GM18858 (cell line): ENCODE measurements at regions not wholly inside any gene's neighbourhood (a gene's known extent, or its start where the extent isn't known, plus 50 kb on each side); places are given as distances from the start of the nearest gene placed in this dataset.

Experiments
- ATAC-seq: cut with Tn5 transposase; IDR thresholded peaks from one replicate; pipeline ENCODE4 v1.9.1; 2021; ENCODE audit not compliant: unreplicated experiment

DNA sequence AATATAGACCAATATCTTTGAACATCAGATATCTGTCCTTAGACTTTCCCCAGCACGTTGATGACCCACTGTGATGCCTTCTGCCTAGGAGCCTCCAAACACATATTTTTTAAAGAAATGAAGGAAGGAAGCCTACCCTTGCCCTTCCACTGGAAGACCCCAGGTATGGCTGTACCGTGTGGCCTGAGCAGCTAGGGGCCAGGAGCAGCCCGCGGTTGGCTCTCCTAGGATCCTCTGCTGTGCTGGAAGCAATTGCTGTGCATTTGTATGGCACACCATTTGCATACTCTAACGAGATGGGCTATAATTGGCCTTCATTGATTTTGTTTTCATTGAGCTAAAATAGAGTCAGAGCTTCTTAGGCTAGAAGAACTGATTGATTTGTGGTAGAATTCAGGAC is 128.8 kb downstream of the GPAT3 start:
- ATAC-seq: no peak

DNA sequence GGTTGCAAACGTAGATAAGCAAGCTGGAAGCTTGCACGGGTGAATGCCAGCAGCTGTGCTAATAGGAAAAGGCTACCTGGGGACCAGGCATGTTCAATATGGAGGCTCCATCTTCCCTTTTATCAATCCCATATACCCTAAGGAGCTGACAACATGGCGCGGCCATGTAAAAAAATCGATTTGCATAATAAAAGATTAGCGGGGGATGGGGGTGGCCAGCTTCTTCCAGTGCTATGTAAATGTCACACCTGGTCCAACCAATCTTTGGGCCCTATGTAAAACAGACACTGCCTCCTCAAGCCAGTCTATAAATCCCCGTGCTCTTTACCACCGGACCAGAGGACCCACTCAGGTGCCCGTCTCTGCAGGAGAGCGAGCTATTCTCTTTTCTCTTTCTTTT is 128.2 kb downstream of the GPAT3 start:
- ATAC-seq: no peak

DNA sequence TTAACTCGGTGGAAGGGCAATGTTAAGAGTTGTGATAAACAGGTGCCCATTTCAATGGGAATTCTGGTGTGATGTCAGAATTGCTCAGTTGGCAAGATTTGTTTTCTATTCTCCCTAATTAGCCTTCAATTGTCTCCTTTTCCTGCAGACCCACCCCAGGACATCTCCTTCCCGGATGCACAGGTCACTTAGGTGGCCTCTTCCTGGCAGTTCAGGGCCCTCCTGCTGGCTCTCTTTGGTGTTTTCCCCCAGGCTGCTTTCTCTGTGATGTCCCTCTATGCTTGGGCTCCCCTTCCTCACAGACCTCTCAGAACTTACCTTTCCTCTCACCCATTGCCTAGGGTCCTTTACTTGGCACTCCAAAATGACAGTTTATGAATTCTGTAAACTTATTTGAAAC is 126.3 kb downstream of the GPAT3 start:
- ATAC-seq: no peak

DNA sequence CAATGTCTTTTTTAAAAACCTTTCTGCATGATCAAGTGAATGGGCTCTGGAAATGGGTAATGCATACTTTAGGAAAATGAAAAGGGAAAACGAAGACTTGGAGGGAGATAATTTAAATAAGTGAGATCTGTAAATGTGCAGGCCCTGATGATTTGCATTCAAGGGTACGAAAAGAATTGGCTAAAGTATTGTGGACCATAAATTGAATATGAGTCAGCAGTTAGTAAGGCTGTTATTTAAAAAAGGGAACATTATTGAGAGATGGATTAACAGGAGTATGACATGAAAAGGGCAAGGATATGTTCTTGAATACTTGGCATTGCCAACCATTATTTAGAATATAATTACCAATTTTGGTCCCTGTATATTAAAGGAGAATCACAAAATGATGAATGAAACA is 125.5 kb downstream of the GPAT3 start:
- ATAC-seq: no peak

DNA sequence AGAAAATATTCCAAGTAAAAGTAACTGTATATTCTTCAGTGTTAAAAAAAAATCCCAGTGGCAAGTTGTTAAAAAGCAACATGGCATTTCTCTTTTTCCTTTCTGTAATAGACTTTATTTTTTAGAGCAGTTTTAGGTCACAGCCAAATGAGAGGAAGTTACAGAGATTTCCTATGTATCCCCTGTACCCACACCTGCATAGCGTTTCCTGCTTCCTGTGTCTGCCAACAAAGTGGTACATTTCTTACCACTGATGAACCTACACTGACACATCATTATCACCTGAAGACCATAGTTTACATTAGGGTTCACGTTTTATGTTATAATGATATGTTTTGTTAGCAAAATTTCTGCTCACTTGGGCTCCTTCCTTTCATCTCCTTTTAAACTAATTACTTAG is 124.7 kb downstream of the GPAT3 start:
- no peak for ATAC-seq

DNA sequence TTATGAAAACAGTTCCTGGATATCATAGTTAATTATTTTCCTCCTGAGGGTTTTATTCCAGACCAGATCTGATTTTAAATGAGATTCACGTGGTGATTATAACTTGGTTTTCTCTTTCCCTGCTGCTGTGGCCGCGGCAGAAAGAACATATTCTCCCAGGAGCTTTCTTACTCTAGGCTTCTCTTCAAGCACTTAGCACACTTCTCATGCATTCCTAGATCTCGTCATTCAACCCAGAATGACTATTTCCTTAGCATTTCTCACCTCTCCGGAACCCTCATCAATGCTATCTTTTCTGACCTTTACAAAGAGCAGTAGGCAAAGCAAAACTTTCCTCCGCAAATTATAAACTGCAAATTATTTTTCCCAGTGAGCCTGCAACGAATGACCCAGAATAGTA is 122.9 kb downstream of the GPAT3 start:
- no peak for ATAC-seq

DNA sequence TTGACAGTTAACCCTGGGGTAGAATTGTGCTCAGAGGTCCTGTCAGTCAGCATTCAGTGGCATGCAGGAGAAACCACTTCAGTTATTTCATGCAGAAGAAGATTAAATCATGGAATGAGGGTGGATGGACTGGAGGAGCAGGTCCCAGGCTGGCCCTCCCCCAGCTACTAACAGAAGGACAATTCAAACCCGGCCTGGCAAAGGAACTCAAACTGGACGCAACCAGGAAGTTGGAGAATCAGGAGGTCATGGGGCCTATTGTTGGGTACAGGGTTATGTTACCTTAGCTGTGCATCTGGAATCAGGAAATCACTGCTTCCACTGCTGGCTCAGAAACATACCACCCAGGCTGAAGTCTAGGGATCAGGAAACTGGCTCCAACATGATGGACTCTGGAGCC is 121.4 kb downstream of the GPAT3 start:
- ATAC-seq: no peak
